Stimulated activated naive CD8-positive, alpha-beta T cell treated with anti-CD3 and anti-CD28 coated beads, Interleukin-15, Interleukin-2, amounts not matched to agents 100 ng/mL and 50 ng/mL, for 24 hours (primary cell): ENCODE measurements at regions not wholly inside any gene's neighbourhood (a gene's known extent, or its start where the extent isn't known, plus 50 kb on each side); places are given as distances from the start of the nearest gene placed in this dataset.

Source experiments
- H3K27ac Mint-ChIP-seq: one replicate; pipeline ENCODE4 v1.8.0; 2021; ENCODE audit warnings: mild to moderate bottlenecking, mixed read lengths
- H3K27me3 Mint-ChIP-seq: one replicate; pipeline ENCODE4 v1.8.0; 2021; ENCODE audit warnings: mixed read lengths
- H3K36me3 Mint-ChIP-seq: one replicate; pipeline ENCODE4 v1.8.0; 2021; ENCODE audit warnings: low read depth, mixed read lengths
- H3K4me1 Mint-ChIP-seq: one replicate; pipeline ENCODE4 v1.8.0; 2021; ENCODE audit warnings: low read depth, mixed read lengths
- H3K4me3 Mint-ChIP-seq: one replicate; pipeline ENCODE4 v1.8.0; 2021; ENCODE audit warnings: mild to moderate bottlenecking, mixed read lengths
- H3K9me3 Mint-ChIP-seq: one replicate; pipeline ENCODE4 v1.8.0; 2021; ENCODE audit warnings: mixed read lengths

DNA sequence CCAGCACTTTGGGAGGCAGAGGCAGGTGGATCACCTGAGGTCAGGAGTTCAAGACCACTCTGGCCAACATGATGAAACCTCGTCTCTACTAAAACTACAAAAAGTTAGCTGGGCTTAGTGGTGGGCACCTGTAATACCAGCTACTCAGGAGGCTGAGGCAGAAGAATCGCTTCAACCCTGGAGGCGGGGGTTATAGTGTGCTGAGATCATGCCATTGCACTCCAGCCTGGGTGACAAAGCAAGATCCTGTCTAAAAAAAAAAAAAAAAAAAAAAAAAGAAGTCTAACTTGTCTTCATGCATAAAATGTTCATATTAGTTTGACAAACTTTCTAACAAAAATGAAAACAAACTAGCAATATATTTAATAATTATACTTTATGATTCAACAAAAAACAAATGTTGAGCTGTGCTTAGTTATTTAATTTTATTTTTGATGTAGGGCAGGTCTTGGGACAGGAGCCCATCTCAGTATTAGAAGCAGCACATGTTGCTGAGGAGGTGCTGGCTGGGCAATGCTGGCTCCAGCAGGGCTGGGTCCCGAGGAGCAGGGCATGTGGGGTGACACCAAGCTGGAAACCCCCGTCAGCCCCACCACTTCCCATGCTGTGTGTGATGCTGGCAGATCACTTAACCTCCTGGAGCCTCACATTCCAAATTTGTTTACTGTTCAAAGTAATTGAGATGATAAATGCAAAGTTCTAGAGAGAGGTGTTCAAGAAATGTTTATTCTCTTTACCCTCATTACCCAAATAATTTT, 335.3 kb upstream of the KLF6 start:
- H3K36me3 Mint-ChIP-seq = peaks cover 4% of the 10 kb centered on the region
- H3K27me3 Mint-ChIP-seq = peaks cover 8% of the 10 kb centered on the region
- H3K9me3 Mint-ChIP-seq = peaks cover 9% of the 10 kb centered on the region
- H3K4me1 Mint-ChIP-seq = peaks cover 11% of the 10 kb centered on the region
- H3K4me3 Mint-ChIP-seq = no peak overlapping the region
- H3K27ac Mint-ChIP-seq = no peak overlapping the region

DNA sequence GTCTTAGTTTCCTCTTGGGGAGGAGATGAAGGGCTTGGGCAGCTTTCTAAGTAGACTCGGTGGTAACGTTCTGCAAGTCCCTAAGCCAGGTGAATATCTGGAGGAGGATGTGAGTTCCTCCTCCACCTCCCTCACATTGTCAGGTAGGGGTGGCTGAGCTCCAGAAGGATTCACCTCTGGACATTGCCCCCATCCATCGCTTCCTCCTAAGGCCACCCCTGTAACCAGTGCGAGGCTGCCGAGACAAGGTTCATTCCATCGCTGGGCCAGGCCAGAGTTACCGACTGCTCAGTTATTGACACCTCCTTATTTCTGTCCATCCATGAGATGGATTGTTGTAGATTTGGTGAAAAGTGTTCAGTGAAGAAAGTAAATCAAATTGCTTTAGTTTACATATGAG, 334.1 kb upstream of the KLF6 start:
- Mint-ChIP-seq H3K4me1 (peaks cover 11% of the 10 kb centered on the region), H3K9me3 (peaks cover 6% of the 10 kb centered on the region), H3K4me3 (no peak overlapping the region), H3K27ac (no peak overlapping the region), H3K36me3 (no peaks in the 10 kb centered on the region), H3K27me3 (peaks cover 8% of the 10 kb centered on the region)

DNA sequence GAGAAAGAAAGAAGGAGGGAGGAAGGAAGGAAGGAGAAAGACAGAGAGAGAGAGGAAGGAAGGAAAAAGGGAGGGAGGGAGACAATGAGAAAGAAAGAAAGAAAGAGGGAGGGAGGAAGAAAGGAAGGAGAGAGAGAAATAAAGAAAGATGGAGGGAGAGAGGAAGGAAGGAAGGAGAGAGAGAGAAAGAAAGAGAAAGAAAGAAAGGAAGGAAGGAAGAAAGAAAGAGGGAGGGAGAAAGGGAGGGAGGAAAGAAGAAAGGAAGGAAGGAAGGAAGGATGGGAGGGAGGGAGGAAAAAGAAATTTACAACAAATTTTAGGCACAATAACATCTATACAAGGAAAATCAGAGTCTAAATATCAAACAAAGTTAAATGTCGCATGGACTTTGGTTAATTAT, 332.6 kb upstream of the KLF6 start:
- Mint-ChIP-seq H3K9me3 (peaks cover 6% of the 10 kb centered on the region), H3K4me1 (peaks cover 11% of the 10 kb centered on the region), H3K4me3 (no peak overlapping the region), H3K27me3 (peaks cover 8% of the 10 kb centered on the region), H3K27ac (no peak overlapping the region), H3K36me3 (no peaks in the 10 kb centered on the region)

DNA sequence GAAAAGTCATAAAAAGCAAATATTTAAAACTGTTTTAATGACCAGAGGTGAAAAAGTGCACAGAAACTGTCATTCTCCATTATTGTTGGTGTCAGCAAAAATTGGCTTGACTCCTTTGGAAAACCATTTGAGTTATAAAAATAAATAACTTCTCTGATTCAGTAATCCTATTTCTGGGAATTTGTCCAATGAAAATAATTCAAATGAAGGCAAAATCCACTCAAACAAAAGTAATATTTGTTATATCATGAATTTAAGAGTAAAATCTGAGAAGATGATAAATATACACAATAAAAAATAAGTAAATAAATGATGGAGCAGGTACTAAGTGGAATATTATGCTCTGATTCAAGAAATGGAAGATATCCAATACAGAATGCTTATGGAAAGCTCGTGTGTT, 326.6 kb upstream of the KLF6 start:
- peaks cover 3% of the 10 kb centered on the region for H3K27me3 Mint-ChIP-seq
- H3K36me3 Mint-ChIP-seq = no peaks in the 10 kb centered on the region
- H3K9me3 Mint-ChIP-seq = peaks cover 6% of the 10 kb centered on the region
- no peaks in the 10 kb centered on the region for H3K4me1 Mint-ChIP-seq
- no peak overlapping the region for H3K4me3 Mint-ChIP-seq
- no peak overlapping the region for H3K27ac Mint-ChIP-seq

DNA sequence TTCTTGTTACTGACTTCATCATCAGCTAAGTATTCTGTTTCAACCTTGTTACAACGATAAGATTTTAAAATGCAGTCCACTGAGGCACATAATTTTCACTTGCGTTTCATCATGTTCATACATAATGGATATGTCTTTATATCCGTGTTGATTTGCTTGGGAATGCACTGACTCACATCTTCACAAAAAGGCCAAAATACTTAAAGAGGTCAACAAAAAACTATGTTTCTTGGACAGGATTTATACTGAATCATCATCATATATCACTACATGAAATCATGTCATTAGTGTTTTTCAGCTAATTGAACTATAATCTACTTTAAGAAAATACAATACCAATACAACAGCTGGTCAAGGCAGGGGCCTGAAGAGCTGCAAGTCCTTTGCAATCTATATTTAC, 324.5 kb upstream of the KLF6 start:
- no peaks in the 10 kb centered on the region for H3K36me3 Mint-ChIP-seq
- no peaks in the 10 kb centered on the region for H3K4me1 Mint-ChIP-seq
- H3K27me3 Mint-ChIP-seq = no peaks in the 10 kb centered on the region
- no peak overlapping the region for H3K27ac Mint-ChIP-seq
- no peaks in the 10 kb centered on the region for H3K9me3 Mint-ChIP-seq
- H3K4me3 Mint-ChIP-seq = no peak overlapping the region

DNA sequence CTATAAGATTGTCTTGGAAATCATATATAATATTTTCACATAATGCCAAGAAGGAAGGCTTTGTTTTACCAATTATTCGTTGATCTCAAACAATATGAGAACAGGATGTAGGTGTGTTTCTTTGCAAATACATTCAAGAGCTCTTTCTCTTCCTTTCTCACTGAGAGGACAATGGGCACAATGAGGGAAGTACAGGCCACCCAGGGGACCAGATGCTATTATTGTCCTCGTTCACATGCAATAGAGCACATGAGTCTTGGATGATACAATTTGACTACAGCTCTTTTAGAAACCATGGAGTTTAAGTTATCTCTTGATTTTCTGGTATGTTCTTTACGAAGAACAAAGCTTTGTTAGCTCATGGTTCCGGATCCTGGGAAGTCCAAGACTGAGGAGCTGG, 323.7 kb upstream of the KLF6 start:
- H3K27me3 Mint-ChIP-seq = no peaks in the 10 kb centered on the region
- H3K27ac Mint-ChIP-seq = no peak overlapping the region
- no peaks in the 10 kb centered on the region for H3K4me1 Mint-ChIP-seq
- H3K9me3 Mint-ChIP-seq = no peaks in the 10 kb centered on the region
- no peak overlapping the region for H3K4me3 Mint-ChIP-seq
- H3K36me3 Mint-ChIP-seq = no peaks in the 10 kb centered on the region

DNA sequence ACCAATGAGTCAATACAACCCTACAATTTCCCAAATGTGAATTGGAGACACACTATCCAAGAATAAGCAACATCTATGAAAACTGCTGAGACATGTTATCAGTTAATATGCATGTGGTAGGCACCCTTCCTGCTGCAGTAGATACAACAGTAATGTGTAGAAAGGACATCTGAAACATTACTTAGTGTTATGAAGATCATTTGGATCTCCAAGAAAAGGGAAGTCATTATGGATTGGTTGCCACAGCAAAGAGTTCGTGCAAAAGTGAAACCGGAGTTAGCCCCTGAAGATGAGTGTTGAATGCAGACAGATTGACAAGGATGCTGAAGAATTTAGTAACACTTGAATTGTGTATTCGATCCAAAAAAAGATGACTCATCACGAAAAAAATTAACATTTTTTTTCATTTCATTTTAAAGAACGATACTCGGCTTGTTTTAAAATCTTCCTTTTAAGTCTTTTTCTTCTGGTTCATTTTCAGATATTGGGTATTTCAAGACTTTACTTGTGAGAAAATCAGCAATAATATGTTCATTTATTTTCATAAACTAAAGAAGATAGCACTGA, 322.4 kb upstream of the KLF6 start:
- Mint-ChIP-seq H3K36me3 (no peaks in the 10 kb centered on the region), H3K4me1 (no peaks in the 10 kb centered on the region), H3K27me3 (no peaks in the 10 kb centered on the region), H3K27ac (no peak overlapping the region), H3K9me3 (no peaks in the 10 kb centered on the region), H3K4me3 (no peak overlapping the region)

DNA sequence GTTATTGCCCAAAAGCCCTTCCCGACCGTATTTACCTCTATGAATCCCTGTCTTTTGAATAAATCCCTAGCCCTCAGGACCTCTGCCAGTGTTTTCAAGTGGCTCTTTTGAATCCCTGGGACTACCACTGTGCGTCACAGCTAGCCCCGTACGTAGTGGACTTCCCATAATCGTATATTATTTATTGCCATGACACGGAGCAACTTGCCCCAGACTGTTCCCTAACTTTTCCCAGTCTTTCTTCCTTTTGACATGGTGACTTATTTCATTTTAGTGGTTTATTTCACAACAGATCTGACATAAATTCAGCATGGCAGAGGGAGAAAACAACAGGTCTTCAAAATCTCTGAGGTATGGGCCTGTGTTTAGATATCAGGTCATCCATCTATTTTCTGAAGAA, 318.6 kb upstream of the KLF6 start:
- H3K36me3 Mint-ChIP-seq = no peaks in the 10 kb centered on the region
- H3K27me3 Mint-ChIP-seq = no peaks in the 10 kb centered on the region
- H3K4me1 Mint-ChIP-seq = peaks cover 8% of the 10 kb centered on the region
- H3K27ac Mint-ChIP-seq = no peak overlapping the region
- H3K9me3 Mint-ChIP-seq = no peaks in the 10 kb centered on the region
- no peak overlapping the region for H3K4me3 Mint-ChIP-seq

DNA sequence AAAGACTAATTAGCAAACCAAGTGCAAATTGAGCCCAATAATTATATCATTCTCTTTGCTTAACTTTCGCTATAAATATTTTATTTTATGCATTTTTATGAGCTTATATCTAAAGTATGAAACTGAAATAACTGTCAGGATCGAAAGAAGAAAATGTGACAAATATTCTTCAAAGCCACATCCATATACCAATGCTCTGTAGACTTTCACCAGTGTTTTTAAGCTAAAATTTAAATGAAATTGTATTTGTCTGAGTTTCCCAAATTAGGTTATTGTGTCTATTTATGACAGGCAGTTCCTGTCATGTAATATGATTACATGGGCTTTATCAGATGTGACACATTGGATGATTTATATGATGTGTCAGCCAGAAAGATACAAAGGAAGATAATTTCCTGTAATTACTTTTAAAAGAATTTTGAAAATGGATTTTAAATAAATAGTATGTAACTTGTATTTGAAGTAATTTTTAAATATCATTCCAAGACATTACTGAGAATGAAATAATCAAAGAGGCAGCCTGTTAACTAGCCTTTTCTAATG, 317.9 kb upstream of the KLF6 start:
- no peaks in the 10 kb centered on the region for H3K36me3 Mint-ChIP-seq

DNA sequence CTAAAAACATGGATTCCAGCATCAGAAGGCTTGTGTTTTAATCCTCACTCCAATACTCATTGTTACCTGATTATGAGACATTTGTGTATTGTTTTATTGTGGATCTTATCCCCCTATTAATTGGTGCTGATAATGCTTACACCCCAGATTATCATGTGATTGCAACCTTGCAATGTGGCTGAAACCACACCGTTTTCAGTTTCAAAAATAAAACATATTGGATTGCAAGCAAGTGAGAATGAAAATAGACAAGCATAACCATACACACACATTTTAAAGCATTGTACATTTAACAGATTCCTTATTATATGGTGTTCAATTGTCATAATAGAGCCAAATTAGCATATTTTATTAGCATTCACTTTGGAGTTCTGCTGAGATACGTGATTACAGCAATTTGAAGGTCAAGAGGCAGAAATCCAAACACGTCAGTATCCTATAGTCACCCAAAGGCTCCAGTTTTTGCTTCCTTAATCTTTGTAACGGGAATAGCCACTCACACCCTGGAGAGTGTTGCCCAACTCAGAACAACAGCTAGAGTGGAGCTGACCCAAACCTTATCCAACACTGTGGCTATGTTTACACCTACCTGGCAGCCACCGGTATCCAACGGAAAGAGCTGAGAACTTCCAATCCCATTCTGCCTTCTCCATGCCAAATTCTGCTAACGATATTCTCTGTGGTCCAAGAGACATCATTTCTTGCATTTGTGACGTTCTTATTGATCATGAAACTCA, 317.1 kb upstream of the KLF6 start:
- Mint-ChIP-seq H3K4me1 (peaks cover 8% of the 10 kb centered on the region), H3K4me3 (no peak overlapping the region), H3K27ac (no peak overlapping the region), H3K27me3 (peaks cover 3% of the 10 kb centered on the region), H3K36me3 (no peaks in the 10 kb centered on the region), H3K9me3 (no peaks in the 10 kb centered on the region)

More for the DNA sequence above, 317.9 kb upstream of the KLF6 start:
- no peak overlapping the region for H3K4me3 Mint-ChIP-seq
- H3K4me1 Mint-ChIP-seq = peaks cover 8% of the 10 kb centered on the region
- H3K27ac Mint-ChIP-seq = no peak overlapping the region
- H3K9me3 Mint-ChIP-seq = no peaks in the 10 kb centered on the region
- H3K27me3 Mint-ChIP-seq = peaks cover 2% of the 10 kb centered on the region

DNA sequence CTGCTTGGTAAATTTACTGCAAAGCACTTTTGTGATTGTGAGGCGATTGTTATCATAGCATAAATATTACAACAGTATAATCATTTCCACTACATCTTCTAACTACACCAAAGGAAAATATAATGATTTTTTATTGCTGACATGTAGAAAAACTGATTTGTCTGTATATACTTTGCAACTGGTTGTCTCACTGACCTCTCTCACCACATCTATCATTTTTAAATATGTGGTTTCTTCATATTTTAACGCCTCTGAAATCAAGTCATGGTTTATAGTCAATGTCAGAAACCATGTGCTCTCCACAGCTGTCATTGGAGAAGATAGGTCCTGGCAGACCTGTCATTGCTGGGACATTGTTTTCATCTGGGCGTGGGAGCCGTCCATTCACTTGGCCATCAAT, 315.4 kb upstream of the KLF6 start:
- peaks cover 8% of the 10 kb centered on the region for H3K4me1 Mint-ChIP-seq
- H3K9me3 Mint-ChIP-seq = no peaks in the 10 kb centered on the region
- H3K36me3 Mint-ChIP-seq = no peaks in the 10 kb centered on the region
- H3K4me3 Mint-ChIP-seq = no peak overlapping the region
- peaks cover 3% of the 10 kb centered on the region for H3K27me3 Mint-ChIP-seq
- H3K27ac Mint-ChIP-seq = no peak overlapping the region

DNA sequence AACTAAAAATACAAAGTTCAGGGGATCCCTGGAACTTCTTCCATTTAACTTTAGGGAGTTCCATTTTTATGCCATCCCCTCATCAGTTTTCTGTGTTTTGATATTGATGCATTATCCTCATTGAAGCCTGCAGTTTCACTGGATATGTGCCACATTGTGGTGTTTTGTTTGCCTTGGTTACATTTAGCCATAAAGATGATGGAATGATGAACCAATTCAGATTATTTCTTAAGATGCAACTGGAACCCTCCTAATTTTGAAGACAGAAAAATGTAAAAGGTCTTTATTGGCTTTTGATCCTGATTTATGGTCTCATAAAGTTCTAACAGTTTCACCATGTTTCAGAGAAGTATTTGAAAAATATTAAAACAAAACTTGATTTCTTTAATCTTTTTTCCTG, 314.2 kb upstream of the KLF6 start:
- no peak overlapping the region for H3K27ac Mint-ChIP-seq

DNA sequence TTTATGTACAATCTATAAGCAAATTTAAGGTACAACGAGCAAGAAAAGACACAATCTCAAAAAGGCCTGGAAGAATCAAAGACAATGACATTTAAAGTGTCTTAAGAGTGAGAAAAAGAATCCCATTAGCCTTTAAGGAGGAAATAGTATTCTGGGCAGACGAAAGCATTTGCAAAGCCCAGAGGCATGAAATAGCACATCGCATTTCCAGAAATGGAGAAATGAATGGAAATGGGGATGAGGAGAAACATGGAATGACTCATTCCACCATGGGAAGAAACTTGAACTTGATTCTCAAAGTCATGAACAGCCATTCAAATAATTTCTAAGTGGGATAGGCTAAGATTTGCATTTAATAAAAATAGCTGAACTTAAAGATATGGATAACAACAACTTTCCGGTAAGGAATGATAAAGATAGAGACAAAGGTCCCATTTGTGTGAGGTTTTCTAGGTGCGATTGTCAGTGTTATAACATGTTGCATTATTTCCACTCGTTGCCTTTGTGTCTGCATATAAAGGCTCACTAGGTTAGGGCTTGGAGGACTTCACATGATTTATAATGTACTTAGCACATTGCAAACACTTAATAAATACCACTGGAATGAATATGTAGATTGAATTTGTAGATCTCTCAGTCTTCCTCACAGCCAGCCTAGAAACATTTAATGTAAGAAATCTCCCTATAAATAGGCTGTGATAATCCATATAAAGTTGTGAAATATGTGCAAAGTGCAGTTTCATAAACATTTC, 310.3 kb upstream of the KLF6 start:
- no peaks in the 10 kb centered on the region for H3K36me3 Mint-ChIP-seq
- peaks cover 3% of the 10 kb centered on the region for H3K27me3 Mint-ChIP-seq
- peaks cover 4% of the 10 kb centered on the region for H3K4me1 Mint-ChIP-seq
- no peaks in the 10 kb centered on the region for H3K9me3 Mint-ChIP-seq
- H3K27ac Mint-ChIP-seq = no peak overlapping the region
- H3K4me3 Mint-ChIP-seq = no peak overlapping the region

More for the DNA sequence above, 314.2 kb upstream of the KLF6 start:
- no peaks in the 10 kb centered on the region for H3K9me3 Mint-ChIP-seq
- no peak overlapping the region for H3K4me3 Mint-ChIP-seq
- H3K4me1 Mint-ChIP-seq = peaks cover 8% of the 10 kb centered on the region
- H3K27me3 Mint-ChIP-seq = peaks cover 3% of the 10 kb centered on the region
- H3K36me3 Mint-ChIP-seq = no peaks in the 10 kb centered on the region

DNA sequence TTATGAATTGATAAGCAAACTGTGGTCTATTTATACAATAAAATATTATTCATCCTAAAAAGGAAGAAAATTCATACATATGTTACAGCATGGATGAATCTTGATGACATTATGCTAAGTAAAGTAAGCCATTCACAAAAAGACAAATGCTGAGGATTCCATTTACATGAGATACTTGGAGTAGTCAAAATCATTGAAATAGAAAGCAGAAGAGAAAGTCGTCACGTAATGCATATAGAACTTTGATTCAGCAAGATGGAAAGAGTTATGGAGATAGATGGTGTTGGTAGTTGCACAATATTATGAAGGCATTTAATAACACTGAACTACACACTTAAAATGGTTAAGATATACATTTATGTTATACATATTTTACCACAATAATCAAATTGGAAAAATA, 309.7 kb upstream of the KLF6 start:
- Mint-ChIP-seq H3K4me3 (no peak overlapping the region), H3K9me3 (no peaks in the 10 kb centered on the region), H3K27ac (no peak overlapping the region), H3K4me1 (no peaks in the 10 kb centered on the region), H3K36me3 (no peaks in the 10 kb centered on the region), H3K27me3 (peaks cover 3% of the 10 kb centered on the region)

DNA sequence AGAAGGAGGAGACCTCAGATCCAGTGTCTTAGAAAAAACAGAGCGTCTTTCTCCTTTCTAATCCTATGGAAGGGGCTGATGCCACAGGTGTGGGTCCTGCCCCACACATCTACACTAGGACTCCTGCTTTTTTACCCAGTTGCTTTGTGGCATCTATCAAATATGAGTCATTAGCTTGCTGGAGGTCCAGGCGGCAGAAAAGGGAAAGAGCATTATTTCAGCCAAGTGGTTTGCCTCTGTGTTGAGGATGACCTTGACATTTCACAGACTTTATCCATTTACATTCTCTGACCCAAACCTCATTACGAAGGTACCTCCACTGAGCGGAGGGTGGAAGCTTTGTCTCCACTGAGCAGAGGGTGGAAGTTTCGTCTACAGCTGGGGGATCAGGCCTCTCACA, 308.4 kb upstream of the KLF6 start:
- Mint-ChIP-seq H3K4me3 (no peak overlapping the region), H3K27ac (no peak overlapping the region), H3K27me3 (peaks cover 3% of the 10 kb centered on the region), H3K9me3 (no peaks in the 10 kb centered on the region), H3K4me1 (no peaks in the 10 kb centered on the region), H3K36me3 (no peaks in the 10 kb centered on the region)
